ENCODE measurements at regions not wholly inside any gene's neighbourhood (a gene's known extent, or its start where the extent isn't known, plus 50 kb on each side); places are given as distances from the start of the nearest gene placed in this dataset.

- TF ChIP-seq, protein P1, sequence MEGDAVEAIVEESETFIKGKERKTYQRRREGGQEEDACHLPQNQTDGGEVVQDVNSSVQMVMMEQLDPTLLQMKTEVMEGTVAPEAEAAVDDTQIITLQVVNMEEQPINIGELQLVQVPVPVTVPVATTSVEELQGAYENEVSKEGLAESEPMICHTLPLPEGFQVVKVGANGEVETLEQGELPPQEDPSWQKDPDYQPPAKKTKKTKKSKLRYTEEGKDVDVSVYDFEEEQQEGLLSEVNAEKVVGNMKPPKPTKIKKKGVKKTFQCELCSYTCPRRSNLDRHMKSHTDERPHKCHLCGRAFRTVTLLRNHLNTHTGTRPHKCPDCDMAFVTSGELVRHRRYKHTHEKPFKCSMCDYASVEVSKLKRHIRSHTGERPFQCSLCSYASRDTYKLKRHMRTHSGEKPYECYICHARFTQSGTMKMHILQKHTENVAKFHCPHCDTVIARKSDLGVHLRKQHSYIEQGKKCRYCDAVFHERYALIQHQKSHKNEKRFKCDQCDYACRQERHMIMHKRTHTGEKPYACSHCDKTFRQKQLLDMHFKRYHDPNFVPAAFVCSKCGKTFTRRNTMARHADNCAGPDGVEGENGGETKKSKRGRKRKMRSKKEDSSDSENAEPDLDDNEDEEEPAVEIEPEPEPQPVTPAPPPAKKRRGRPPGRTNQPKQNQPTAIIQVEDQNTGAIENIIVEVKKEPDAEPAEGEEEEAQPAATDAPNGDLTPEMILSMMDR (IDR thresholded peaks at IDR 0.05) = no peak
- no peak for TF ChIP-seq POLR2A (IDR thresholded peaks at IDR 0.05)
Observed at GRCh38 chr3:177994976-177995375, 541.3 kb upstream of the KCNMB2 start.

All from ovary (tissue), 3 donors.